HL-60 (cell line): ENCODE measurements at regions not wholly inside any gene's neighbourhood (a gene's known extent, or its start where the extent isn't known, plus 50 kb on each side); places are given as distances from the start of the nearest gene placed in this dataset.

Experiments used
- DNase-seq, 2 experiments: peaks; one replicate each; pipeline ENCODE4 v3.0.0-alpha.2; 2010 to 2020; ENCODE audit warnings: low read depth in 1 of 2, low spot score in 1 of 2
- H3K27ac ChIP-seq: fragments of 250-450 bp; sonication (Bioruptor Pico); replicated peaks from 2 replicates; pipeline ENCODE4 v1.5.1; 2020; ENCODE audit warnings: mild to moderate bottlenecking, moderate library complexity
- H3K27me3 ChIP-seq: fragments of 250-450 bp; sonication (Bioruptor Pico); 2 replicates; pipeline ENCODE4 v1.5.1; 2021; ENCODE audit warnings: mild to moderate bottlenecking, moderate library complexity; ENCODE audit not compliant: insufficient read depth, poor library complexity, severe bottlenecking
- H3K4me3 ChIP-seq: replicated peaks from 2 replicates; pipeline ENCODE4 v1.5.1; 2011; ENCODE audit warnings: mild to moderate bottlenecking, control low read depth, low read length; ENCODE audit not compliant: insufficient read depth
- CTCF ChIP-seq: IDR thresholded peaks from one replicate; pipeline ENCODE4 v1.5.1; 2011; ENCODE audit warnings: low read length, control low read depth, inconsistent platforms; ENCODE audit not compliant: insufficient read depth
- GABPA ChIP-seq: IDR thresholded peaks from 2 replicates; pipeline ENCODE4 v1.6.1; 2012; ENCODE audit warnings: low read depth
- POLR2AphosphoS5 ChIP-seq: IDR thresholded peaks from 2 replicates; pipeline ENCODE4 v1.6.1; 2012; ENCODE audit warnings: low read depth
- REST ChIP-seq: IDR thresholded peaks from 2 replicates; pipeline ENCODE4 v1.6.1; 2012; ENCODE audit warnings: low read depth; ENCODE audit not compliant: insufficient replicate concordance
- SPI1 ChIP-seq: IDR thresholded peaks from 2 replicates; pipeline ENCODE4 v1.6.1; 2012; ENCODE audit warnings: low read depth, mild to moderate bottlenecking, borderline replicate concordance

GRCh38 chr1:24244519-24245268, 57.6 kb upstream of the IFNLR1 start:
- H3K27me3 ChIP-seq: no peaks in the 10 kb centered on the region
- no peak overlapping the region for H3K27ac ChIP-seq
- no peak for DNase-seq
- no peak overlapping the region for H3K4me3 ChIP-seq
- TF ChIP-seq REST: no peak
- no peak for TF ChIP-seq SPI1
- no peak for TF ChIP-seq CTCF
- TF ChIP-seq POLR2AphosphoS5: no peak
- TF ChIP-seq GABPA: no peak

- H3K27me3 ChIP-seq: peaks cover 2% of the 10 kb centered on the region
- TF ChIP-seq REST (no peak), SPI1 (no peak), GABPA (no peak), POLR2AphosphoS5 (no peak), CTCF (no peak)
- no peak overlapping the region for H3K27ac ChIP-seq
- H3K4me3 ChIP-seq: no peak overlapping the region
- no peak for DNase-seq
Measured at GRCh38 chr1:24237750-24238395, 50.8 kb upstream of the IFNLR1 start.

GRCh38 chr1:24236789-24237371, 49.8 kb upstream of the IFNLR1 start:
- Histone ChIP-seq H3K27ac (no peak overlapping the region), H3K27me3 (peaks cover 2% of the 10 kb centered on the region), H3K4me3 (no peak overlapping the region)
- no peak for TF ChIP-seq POLR2AphosphoS5
- DNase-seq: no peak
